HCT116 (cell line): ENCODE measurements at regions not wholly inside any gene's neighbourhood (a gene's known extent, or its start where the extent isn't known, plus 50 kb on each side); places are given as distances from the start of the nearest gene placed in this dataset.

ENCODE experiments used
- CTCF ChIP-seq, 3 experiments: fragments of 200-600 bp in 1 of 3; sonication (generic) in 1 of 3; IDR thresholded peaks in 2 of 3; conservative IDR thresholded peaks in 1 of 3; 2 replicates each; pipeline ENCODE4 v1.5.1; 2012 to 2017; ENCODE audit warnings: low read depth in 2 of 3, low read length in 2 of 3, antibody characterized with exemption in 1 of 3, borderline replicate concordance in 1 of 3, control low read depth in 1 of 3, mild to moderate bottlenecking in 1 of 3, mixed read lengths in 1 of 3, mixed run types in 1 of 3, moderate library complexity in 1 of 3; ENCODE audit not compliant: insufficient read depth in 1 of 3
- EZH2 ChIP-seq: fragments of 200-600 bp; sonication (generic); IDR thresholded peaks from 2 replicates; pipeline ENCODE4 v1.6.1; 2017; ENCODE audit warnings: antibody characterized with exemption, mixed run types
- EZH2phosphoT487 ChIP-seq: fragments of 200-600 bp; IDR thresholded peaks from 2 replicates; pipeline ENCODE4 v1.6.1; 2018; ENCODE audit warnings: antibody characterized with exemption, borderline replicate concordance
- JUND ChIP-seq: IDR thresholded peaks from 2 replicates; pipeline ENCODE4 v1.6.1; 2012
- POLR2A ChIP-seq: IDR thresholded peaks from 2 replicates; pipeline ENCODE4 v1.7.0; 2011; ENCODE audit warnings: borderline replicate concordance; ENCODE audit not compliant: insufficient read depth, insufficient read length; ENCODE audit errors: extremely low read depth
- POLR2AphosphoS5 ChIP-seq: IDR thresholded peaks from 2 replicates; pipeline ENCODE4 v1.6.1; 2011; ENCODE audit warnings: mild to moderate bottlenecking, low read depth, low read length, moderate library complexity
- RAD21 ChIP-seq: IDR thresholded peaks from 2 replicates; pipeline ENCODE4 v1.6.1; 2012; ENCODE audit warnings: low read depth, mild to moderate bottlenecking
- REST ChIP-seq: IDR thresholded peaks from 2 replicates; pipeline ENCODE4 v1.6.1; 2012; ENCODE audit warnings: low read depth
- SIN3A ChIP-seq: IDR thresholded peaks from 2 replicates; pipeline ENCODE4 v1.6.1; 2012; ENCODE audit warnings: low read depth
- ZFX ChIP-seq: fragments of 450-650 bp; IDR thresholded peaks from 2 replicates; pipeline ENCODE4 v1.6.1; 2017

DNA sequence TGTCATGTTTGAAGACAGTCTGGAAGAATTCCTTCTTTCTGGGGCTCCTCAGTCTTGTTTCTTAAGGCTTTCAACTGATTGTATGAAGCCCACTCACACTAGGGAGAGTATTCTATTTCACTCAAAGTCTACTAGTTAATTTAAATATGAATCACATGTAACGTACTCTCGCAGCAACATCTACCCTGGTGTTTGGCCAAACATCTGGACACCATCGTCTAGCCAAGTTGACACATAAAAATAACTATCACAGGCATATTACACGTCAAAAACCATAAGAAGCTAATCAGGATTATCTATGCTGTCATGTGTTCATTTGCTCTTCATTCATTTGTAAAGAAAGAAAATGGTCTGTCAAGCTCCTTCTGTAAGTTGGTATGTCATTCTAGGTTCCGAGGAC lies 787.4 kb downstream of the KCNJ2 start:
- TF ChIP-seq REST: no peak
- TF ChIP-seq EZH2phosphoT487: no peak
- TF ChIP-seq JUND: no peak
- TF ChIP-seq CTCF (IDR thresholded peaks at IDR 0.05 in 2 of 3, conservative IDR thresholded peaks at IDR 0.05 in 1 of 3; ENCODE audit: borderline replicate concordance in 1 of 3, insufficient read depth in 1 of 3, low read depth in 2 of 3, low read length in 2 of 3): no peak
- TF ChIP-seq ZFX: no peak
- TF ChIP-seq SIN3A: no peak
- TF ChIP-seq POLR2A: no peak
- no peak for TF ChIP-seq RAD21
- no peak for TF ChIP-seq EZH2
- no peak for TF ChIP-seq POLR2AphosphoS5
